DOHH2 (cell line): ENCODE measurements at regions not wholly inside any gene's neighbourhood (a gene's known extent, or its start where the extent isn't known, plus 50 kb on each side); places are given as distances from the start of the nearest gene placed in this dataset.

Source experiments
- H3F3A ChIP-seq: fragments of 200-600 bp; sonication (generic), shearing (Covaris generic); 2 replicates; pipeline ENCODE4 v1.6.0; 2016; ENCODE audit warnings: antibody characterized with exemption, mild to moderate bottlenecking; ENCODE audit not compliant: control insufficient read depth, insufficient read depth
- H3K27ac ChIP-seq: fragments of 200-600 bp; sonication (generic); 2 replicates; pipeline ENCODE4 v1.5.1; 2014; ENCODE audit warnings: low read depth, mild to moderate bottlenecking, low read length, moderate library complexity
- H3K27me3 ChIP-seq: fragments of 200-600 bp; sonication (generic); 2 replicates; pipeline ENCODE4 v1.6.1; 2014; ENCODE audit warnings: mild to moderate bottlenecking, low read length, mixed read lengths; ENCODE audit not compliant: control insufficient read depth
- H3K36me3 ChIP-seq: fragments of 200-600 bp; sonication (generic); 2 replicates; pipeline ENCODE4 v1.6.1; 2014; ENCODE audit warnings: mild to moderate bottlenecking, low read length, moderate library complexity, mixed read lengths; ENCODE audit not compliant: control insufficient read depth
- H3K4me1 ChIP-seq: fragments of 200-600 bp; sonication (generic); 2 replicates; pipeline ENCODE4 v1.6.1; 2014; ENCODE audit warnings: mild to moderate bottlenecking, low read length, mixed read lengths; ENCODE audit not compliant: control insufficient read depth
- H3K4me2 ChIP-seq: fragments of 200-600 bp; sonication (generic); 2 replicates; pipeline ENCODE4 v1.6.0; 2014; ENCODE audit warnings: mild to moderate bottlenecking, low read length, moderate library complexity
- H3K4me3 ChIP-seq: fragments of 200-600 bp; sonication (generic); 2 replicates; pipeline ENCODE4 v1.5.1; 2014; ENCODE audit warnings: mild to moderate bottlenecking, low read length, mixed read lengths
- H3K79me2 ChIP-seq: fragments of 200-600 bp; sonication (generic); 2 replicates; pipeline ENCODE4 v1.6.1; 2014; ENCODE audit warnings: mild to moderate bottlenecking, low read length, mixed read lengths; ENCODE audit not compliant: control insufficient read depth
- H3K9me2 ChIP-seq: fragments of 200-600 bp; sonication (generic); replicated peaks from 2 replicates; pipeline ENCODE4 v1.6.1; 2014; ENCODE audit warnings: mild to moderate bottlenecking, low read length, mixed read lengths; ENCODE audit not compliant: control insufficient read depth
- H3K9me3 ChIP-seq: fragments of 200-600 bp; sonication (generic); 2 replicates; pipeline ENCODE4 v1.6.1; 2014; ENCODE audit warnings: antibody characterized with exemption, low read length, mixed read lengths; ENCODE audit not compliant: control insufficient read depth, insufficient read depth
- H4K20me1 ChIP-seq: fragments of 200-600 bp; sonication (generic); 2 replicates; pipeline ENCODE4 v1.6.0; 2014; ENCODE audit warnings: low read depth, mild to moderate bottlenecking, antibody characterized with exemption, low read length, moderate library complexity; ENCODE audit not compliant: control insufficient read depth, insufficient read depth
- EZH2phosphoT487 ChIP-seq: fragments of 200-600 bp; sonication (generic); IDR thresholded peaks from 2 replicates; pipeline ENCODE4 v1.6.1; 2017; ENCODE audit warnings: borderline replicate concordance, mild to moderate bottlenecking, antibody characterized with exemption, low read length, moderate library complexity, mixed read lengths
- TF ChIP-seq, protein P1 (sequence below): fragments of 200-600 bp; sonication (generic); IDR thresholded peaks from one replicate; pipeline ENCODE4 v1.5.1; 2014; ENCODE audit warnings: antibody characterized with exemption, mild to moderate bottlenecking, low read depth, low read length; ENCODE audit not compliant: poor library complexity, severe bottlenecking

- no peaks in the 10 kb centered on the region for H4K20me1 ChIP-seq
- H3K27ac ChIP-seq = no peak overlapping the region
- H3K4me1 ChIP-seq = no peaks in the 10 kb centered on the region
- no peaks in the 10 kb centered on the region for H3K9me3 ChIP-seq
- no peak overlapping the region for H3K4me2 ChIP-seq
- TF ChIP-seq EZH2phosphoT487 = no peak
- TF ChIP-seq, protein P1, sequence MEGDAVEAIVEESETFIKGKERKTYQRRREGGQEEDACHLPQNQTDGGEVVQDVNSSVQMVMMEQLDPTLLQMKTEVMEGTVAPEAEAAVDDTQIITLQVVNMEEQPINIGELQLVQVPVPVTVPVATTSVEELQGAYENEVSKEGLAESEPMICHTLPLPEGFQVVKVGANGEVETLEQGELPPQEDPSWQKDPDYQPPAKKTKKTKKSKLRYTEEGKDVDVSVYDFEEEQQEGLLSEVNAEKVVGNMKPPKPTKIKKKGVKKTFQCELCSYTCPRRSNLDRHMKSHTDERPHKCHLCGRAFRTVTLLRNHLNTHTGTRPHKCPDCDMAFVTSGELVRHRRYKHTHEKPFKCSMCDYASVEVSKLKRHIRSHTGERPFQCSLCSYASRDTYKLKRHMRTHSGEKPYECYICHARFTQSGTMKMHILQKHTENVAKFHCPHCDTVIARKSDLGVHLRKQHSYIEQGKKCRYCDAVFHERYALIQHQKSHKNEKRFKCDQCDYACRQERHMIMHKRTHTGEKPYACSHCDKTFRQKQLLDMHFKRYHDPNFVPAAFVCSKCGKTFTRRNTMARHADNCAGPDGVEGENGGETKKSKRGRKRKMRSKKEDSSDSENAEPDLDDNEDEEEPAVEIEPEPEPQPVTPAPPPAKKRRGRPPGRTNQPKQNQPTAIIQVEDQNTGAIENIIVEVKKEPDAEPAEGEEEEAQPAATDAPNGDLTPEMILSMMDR = no peak
- H3K9me2 ChIP-seq = no peaks in the 10 kb centered on the region
- H3K4me3 ChIP-seq = no peak overlapping the region
- no peaks in the 10 kb centered on the region for H3F3A ChIP-seq
- 0 out of 2 replicates have a peak, but pooled peaks cover 2% of the 10 kb centered on the region for H3K27me3 ChIP-seq
- no peaks in the 10 kb centered on the region for H3K36me3 ChIP-seq
- H3K79me2 ChIP-seq = no peaks in the 10 kb centered on the region
Observed at GRCh38 chr18:60577457-60577856, 204.9 kb upstream of the MC4R start.

- Histone ChIP-seq H3K27me3 (0 out of 2 replicates have a peak, but pooled peaks cover 4% of the 10 kb centered on the region), H3K36me3 (no peaks in the 10 kb centered on the region), H3K9me3 (no peaks in the 10 kb centered on the region), H3F3A (no peaks in the 10 kb centered on the region), H3K9me2 (no peaks in the 10 kb centered on the region), H3K79me2 (no peaks in the 10 kb centered on the region), H3K4me1 (no peaks in the 10 kb centered on the region), H4K20me1 (no peaks in the 10 kb centered on the region), H3K4me3 (no peak overlapping the region), H3K4me2 (no peak overlapping the region), H3K27ac (no peak overlapping the region)
- TF ChIP-seq, protein P1 = no peak
- no peak for TF ChIP-seq EZH2phosphoT487
Observed at GRCh38 chr18:60585670-60586069, 213.1 kb upstream of the MC4R start.

DNA sequence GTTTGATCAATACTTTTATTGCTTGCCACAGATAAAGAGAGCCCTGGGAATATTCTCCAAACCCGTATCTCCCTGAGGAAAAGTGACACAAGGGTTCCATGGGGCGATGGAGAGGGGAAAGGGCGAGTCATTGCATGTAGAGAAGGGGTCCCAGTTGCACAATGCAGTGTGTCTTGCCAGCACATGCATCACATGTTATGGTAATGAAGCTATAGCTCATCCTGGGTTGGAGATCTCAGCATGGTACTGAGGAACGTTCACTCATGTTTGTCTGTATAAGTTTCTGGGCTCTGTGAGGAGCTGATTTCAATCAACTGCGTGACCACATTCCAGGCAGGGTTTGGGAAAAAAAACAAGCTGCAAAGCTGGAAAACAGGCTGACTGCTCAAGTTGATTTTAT, 220.7 kb upstream of the MC4R start:
- H3K4me1 ChIP-seq = no peaks in the 10 kb centered on the region
- H4K20me1 ChIP-seq = no peaks in the 10 kb centered on the region
- no peaks in the 10 kb centered on the region for H3K27me3 ChIP-seq
- no peak overlapping the region for H3K4me2 ChIP-seq
- H3K4me3 ChIP-seq = no peak overlapping the region
- H3K36me3 ChIP-seq = no peaks in the 10 kb centered on the region
- H3K79me2 ChIP-seq = no peaks in the 10 kb centered on the region
- no peaks in the 10 kb centered on the region for H3F3A ChIP-seq
- no peaks in the 10 kb centered on the region for H3K9me3 ChIP-seq
- no peak overlapping the region for H3K27ac ChIP-seq
- H3K9me2 ChIP-seq = no peaks in the 10 kb centered on the region
- TF ChIP-seq, protein P1 = no peak
- TF ChIP-seq EZH2phosphoT487 = no peak
